GM23248 (cell line): ENCODE measurements at regions not wholly inside any gene's neighbourhood (a gene's known extent, or its start where the extent isn't known, plus 50 kb on each side); places are given as distances from the start of the nearest gene placed in this dataset.

ENCODE experiments used
- DNase-seq: peaks from one replicate; pipeline ENCODE4 v3.0.0-alpha.2; 2015
- H2AFZ ChIP-seq: fragments of 200-600 bp; sonication (generic); 2 replicates; pipeline ENCODE4 v1.6.1; 2016; ENCODE audit warnings: antibody characterized with exemption
- H3F3A ChIP-seq: fragments of 200-600 bp; sonication (generic); 2 replicates; pipeline ENCODE4 v1.6.1; 2016; ENCODE audit warnings: mild to moderate bottlenecking, antibody characterized with exemption, mixed run types; ENCODE audit not compliant: insufficient read depth
- H3K27ac ChIP-seq: fragments of 200-600 bp; sonication (generic); 2 replicates; pipeline ENCODE4 v1.5.1; 2016; ENCODE audit warnings: mild to moderate bottlenecking
- H3K27me3 ChIP-seq: fragments of 200-600 bp; sonication (generic); replicated peaks from 2 replicates; pipeline ENCODE4 v1.6.1; 2016; ENCODE audit warnings: mild to moderate bottlenecking; ENCODE audit not compliant: insufficient read depth
- H3K36me3 ChIP-seq: fragments of 200-600 bp; sonication (generic); 2 replicates; pipeline ENCODE4 v1.6.1; 2016; ENCODE audit warnings: low read depth, mild to moderate bottlenecking
- H3K4me1 ChIP-seq: fragments of 200-600 bp; sonication (generic); 2 replicates; pipeline ENCODE4 v1.6.1; 2016; ENCODE audit warnings: mild to moderate bottlenecking; ENCODE audit not compliant: insufficient read depth
- H3K4me2 ChIP-seq: fragments of 200-600 bp; sonication (generic); one replicate; pipeline ENCODE4 v1.6.1; 2016; ENCODE audit warnings: mild to moderate bottlenecking; ENCODE audit not compliant: unreplicated experiment
- H3K4me3 ChIP-seq: fragments of 200-600 bp; sonication (generic); 2 replicates; pipeline ENCODE4 v1.5.1; 2016; ENCODE audit warnings: mild to moderate bottlenecking
- H3K79me2 ChIP-seq: fragments of 200-600 bp; sonication (generic); 2 replicates; pipeline ENCODE4 v1.6.1; 2016; ENCODE audit warnings: mild to moderate bottlenecking; ENCODE audit not compliant: insufficient read depth
- H3K9ac ChIP-seq: fragments of 200-600 bp; sonication (generic); 2 replicates; pipeline ENCODE4 v1.6.1; 2016; ENCODE audit warnings: mild to moderate bottlenecking
- H3K9me2 ChIP-seq: fragments of 200-600 bp; sonication (generic); 2 replicates; pipeline ENCODE4 v1.6.1; 2016; ENCODE audit warnings: mixed run types, mild to moderate bottlenecking, moderate library complexity; ENCODE audit not compliant: insufficient read depth
- H3K9me3 ChIP-seq: fragments of 200-600 bp; sonication (generic); one replicate; pipeline ENCODE4 v1.6.1; 2017; ENCODE audit warnings: low read depth
- H4K20me1 ChIP-seq: fragments of 200-600 bp; sonication (generic); 2 replicates; pipeline ENCODE4 v1.6.0; 2016; ENCODE audit not compliant: insufficient read depth
- EZH2 ChIP-seq: fragments of 200-600 bp; sonication (generic); IDR thresholded peaks from 2 replicates; pipeline ENCODE4 v1.6.1; 2018; ENCODE audit warnings: antibody characterized with exemption, mild to moderate bottlenecking; ENCODE audit not compliant: insufficient read depth, poor library complexity, severe bottlenecking
- EZH2phosphoT487 ChIP-seq: fragments of 200-600 bp; sonication (generic); IDR thresholded peaks from 2 replicates; pipeline ENCODE4 v1.6.1; 2018; ENCODE audit warnings: antibody characterized with exemption, moderate library complexity, mild to moderate bottlenecking, low read depth; ENCODE audit not compliant: insufficient read depth
- WGBS, 2 experiments: methylation state at CpG; one replicate each; pipeline ENCODE4 v1.1.6; 2015 to 2017; ENCODE audit warnings: low lambda C conversion rate in 2 of 2, low coverage in 1 of 2; ENCODE audit errors: missing lambda C conversion rate in 2 of 2; 5-methylcytosine and 5-hydroxymethylcytosine counted together
- in situ Hi-C: fragments of 300-500 bp; cut with MboI; formaldehyde crosslinking; loops from 2 replicates; pipeline ENCODE4 v1.15.0; 2020

- no peak for DNase-seq
- no peaks in the 10 kb centered on the region for H3K4me1 ChIP-seq
- WGBS, 2 experiments, result 11 to 41% methylated on average over 1 of the region's 1 CpG
- no peaks in the 10 kb centered on the region for H4K20me1 ChIP-seq
- H3F3A ChIP-seq, result no peaks in the 10 kb centered on the region
- H3K36me3 ChIP-seq, result no peaks in the 10 kb centered on the region
- H3K79me2 ChIP-seq, result no peaks in the 10 kb centered on the region
- H3K27me3 ChIP-seq, result no peaks in the 10 kb centered on the region
- in situ Hi-C loops, result no loop called here
- no peak overlapping the region for H3K9ac ChIP-seq
- TF ChIP-seq EZH2 (no peak), EZH2phosphoT487 (no peak)
- H2AFZ ChIP-seq, result no peak overlapping the region
- H3K9me3 ChIP-seq, result no peaks in the 10 kb centered on the region
- no peak overlapping the region for H3K4me2 ChIP-seq
- no peaks in the 10 kb centered on the region for H3K9me2 ChIP-seq
- no peak overlapping the region for H3K27ac ChIP-seq
- no peak overlapping the region for H3K4me3 ChIP-seq
Measured at GRCh38 chr12:30829876-30830275, 75.1 kb upstream of the CAPRIN2 start.

- no peak overlapping the region for H2AFZ ChIP-seq
- H4K20me1 ChIP-seq, result no peaks in the 10 kb centered on the region
- no peaks in the 10 kb centered on the region for H3F3A ChIP-seq
- 64 to 70% methylated on average over 4 of the region's 4 CpGs for WGBS, 2 experiments
- H3K4me1 ChIP-seq, result no peaks in the 10 kb centered on the region
- TF ChIP-seq EZH2phosphoT487, result no peak
- no peak for TF ChIP-seq EZH2
- H3K4me3 ChIP-seq, result no peak overlapping the region
- H3K36me3 ChIP-seq, result no peaks in the 10 kb centered on the region
- H3K9me2 ChIP-seq, result no peaks in the 10 kb centered on the region
- no peaks in the 10 kb centered on the region for H3K27me3 ChIP-seq
- no peak for DNase-seq
- no peaks in the 10 kb centered on the region for H3K9me3 ChIP-seq
- no peak overlapping the region for H3K27ac ChIP-seq
- no peaks in the 10 kb centered on the region for H3K79me2 ChIP-seq
- no peak overlapping the region for H3K9ac ChIP-seq
- H3K4me2 ChIP-seq, result no peak overlapping the region
- in situ Hi-C loops, result no loop called here
Measured at GRCh38 chr12:30828686-30829085, 73.9 kb upstream of the CAPRIN2 start.

- Histone ChIP-seq H3K4me3 (no peak overlapping the region), H3K27me3 (no peaks in the 10 kb centered on the region), H3K4me2 (no peak overlapping the region), H3K4me1 (no peaks in the 10 kb centered on the region), H3K36me3 (no peaks in the 10 kb centered on the region), H3K9me3 (no peaks in the 10 kb centered on the region), H3K9ac (no peak overlapping the region), H3F3A (no peaks in the 10 kb centered on the region), H3K79me2 (no peaks in the 10 kb centered on the region), H3K9me2 (no peaks in the 10 kb centered on the region), H2AFZ (no peak overlapping the region), H3K27ac (no peak overlapping the region), H4K20me1 (no peaks in the 10 kb centered on the region)
- TF ChIP-seq EZH2phosphoT487 (no peak), EZH2 (no peak)
- in situ Hi-C loops, result no loop called here
- DNase-seq, result no peak
- WGBS, 2 experiments, result 60 to 62% methylated on average over 15 of the region's 15 CpGs
Measured at GRCh38 chr12:30827101-30828066, 72.6 kb upstream of the CAPRIN2 start.

- no peak for DNase-seq
- Histone ChIP-seq H3K36me3 (no peaks in the 10 kb centered on the region), H3K9me3 (no peaks in the 10 kb centered on the region), H3K4me2 (no peak overlapping the region), H2AFZ (no peak overlapping the region), H3K79me2 (no peaks in the 10 kb centered on the region), H3K4me3 (no peak overlapping the region), H4K20me1 (no peaks in the 10 kb centered on the region), H3F3A (no peaks in the 10 kb centered on the region), H3K9ac (no peak overlapping the region), H3K9me2 (no peaks in the 10 kb centered on the region), H3K27ac (no peak overlapping the region), H3K27me3 (no peaks in the 10 kb centered on the region), H3K4me1 (no peaks in the 10 kb centered on the region)
- no peak for TF ChIP-seq EZH2phosphoT487
- no peak for TF ChIP-seq EZH2
- WGBS, 2 experiments, result 80% methylated on average over 8 of the region's 8 CpGs
- in situ Hi-C loops, result no loop called here
Measured at GRCh38 chr12:30826276-30826675, 71.5 kb upstream of the CAPRIN2 start.
